HT-29 (cell line): ENCODE measurements at regions not wholly inside any gene's neighbourhood (a gene's known extent, or its start where the extent isn't known, plus 50 kb on each side); places are given as distances from the start of the nearest gene placed in this dataset.
A peak's percentile ranks its signal among the peaks of the same experiment; 100 is the strongest.
"Not testable (repeated sequence)": the region's sequence is repeated elsewhere in the genome, so short reads cannot be mapped to it uniquely, and the experiment has no call there.

ENCODE experiments used
- DNase-seq: peaks from one replicate; pipeline ENCODE4 v3.0.0-alpha.2; 2015; ENCODE audit warnings: low spot score

GRCh38 chr3:10109-10996 lies 186.2 kb upstream of the CHL1 start:
- DNase-seq, result not testable (repeated sequence)

- no peak for DNase-seq
Observed at GRCh38 chr3:11734-12133, 184.8 kb upstream of the CHL1 start.

- DNase-seq, result no peak
Observed at GRCh38 chr3:14652-15051, 181.9 kb upstream of the CHL1 start.

GRCh38 chr3:16366-16765 lies 180.2 kb upstream of the CHL1 start:
- no peak for DNase-seq

GRCh38 chr3:20421-20820 lies 176.1 kb upstream of the CHL1 start:
- no peak for DNase-seq

- DNase-seq, result no peak
Observed at GRCh38 chr3:24006-24405, 172.6 kb upstream of the CHL1 start.

GRCh38 chr3:25056-25455 lies 171.5 kb upstream of the CHL1 start:
- no peak for DNase-seq

GRCh38 chr3:35985-36384 lies 160.6 kb upstream of the CHL1 start:
- not testable (repeated sequence) for DNase-seq

- DNase-seq, result peak; percentile 29
Observed at GRCh38 chr3:42871-43744, 153.5 kb upstream of the CHL1 start.

GRCh38 chr3:44028-44676 lies 152.4 kb upstream of the CHL1 start:
- DNase-seq, result no peak

- DNase-seq, result not testable (repeated sequence)
Observed at GRCh38 chr3:44941-45340, 151.6 kb upstream of the CHL1 start.

- DNase-seq, result no peak
Observed at GRCh38 chr3:46576-46975, 150.0 kb upstream of the CHL1 start.

GRCh38 chr3:53441-53840 lies 143.1 kb upstream of the CHL1 start:
- DNase-seq, result not testable (repeated sequence)

GRCh38 chr3:54240-54639 lies 142.3 kb upstream of the CHL1 start:
- DNase-seq, result no peak

GRCh38 chr3:56672-57071 lies 139.9 kb upstream of the CHL1 start:
- DNase-seq, result no peak

- DNase-seq, result no peak
Observed at GRCh38 chr3:59854-60253, 136.7 kb upstream of the CHL1 start.

- no peak for DNase-seq
Observed at GRCh38 chr3:63095-63765, 133.3 kb upstream of the CHL1 start.

GRCh38 chr3:69690-70089 lies 126.9 kb upstream of the CHL1 start:
- DNase-seq, result no peak

GRCh38 chr3:72776-73175 lies 123.8 kb upstream of the CHL1 start:
- no peak for DNase-seq

- no peak for DNase-seq
Observed at GRCh38 chr3:73271-73670, 123.3 kb upstream of the CHL1 start.

GRCh38 chr3:74676-75243 lies 121.8 kb upstream of the CHL1 start:
- no peak for DNase-seq
